HL-60 (cell line): ENCODE measurements at regions not wholly inside any gene's neighbourhood (a gene's known extent, or its start where the extent isn't known, plus 50 kb on each side); places are given as distances from the start of the nearest gene placed in this dataset.

Experiments used
- DNase-seq, 2 experiments: peaks; one replicate each; pipeline ENCODE4 v3.0.0-alpha.2; 2010 to 2020; ENCODE audit warnings: low read depth in 1 of 2, low spot score in 1 of 2
- H3K27ac ChIP-seq: fragments of 250-450 bp; sonication (Bioruptor Pico); replicated peaks from 2 replicates; pipeline ENCODE4 v1.5.1; 2020; ENCODE audit warnings: mild to moderate bottlenecking, moderate library complexity
- H3K27me3 ChIP-seq: fragments of 250-450 bp; sonication (Bioruptor Pico); 2 replicates; pipeline ENCODE4 v1.5.1; 2021; ENCODE audit warnings: mild to moderate bottlenecking, moderate library complexity; ENCODE audit not compliant: insufficient read depth, poor library complexity, severe bottlenecking
- H3K4me3 ChIP-seq: replicated peaks from 2 replicates; pipeline ENCODE4 v1.5.1; 2011; ENCODE audit warnings: mild to moderate bottlenecking, control low read depth, low read length; ENCODE audit not compliant: insufficient read depth
- CTCF ChIP-seq: IDR thresholded peaks from one replicate; pipeline ENCODE4 v1.5.1; 2011; ENCODE audit warnings: low read length, control low read depth, inconsistent platforms; ENCODE audit not compliant: insufficient read depth
- GABPA ChIP-seq: IDR thresholded peaks from 2 replicates; pipeline ENCODE4 v1.6.1; 2012; ENCODE audit warnings: low read depth
- POLR2AphosphoS5 ChIP-seq: IDR thresholded peaks from 2 replicates; pipeline ENCODE4 v1.6.1; 2012; ENCODE audit warnings: low read depth
- REST ChIP-seq: IDR thresholded peaks from 2 replicates; pipeline ENCODE4 v1.6.1; 2012; ENCODE audit warnings: low read depth; ENCODE audit not compliant: insufficient replicate concordance
- SPI1 ChIP-seq: IDR thresholded peaks from 2 replicates; pipeline ENCODE4 v1.6.1; 2012; ENCODE audit warnings: low read depth, mild to moderate bottlenecking, borderline replicate concordance

GRCh38 chr16:87201790-87202189, 115.4 kb downstream of the C16orf95 start:
- no peak overlapping the region for H3K27ac ChIP-seq
- DNase-seq = no peak
- no peaks in the 10 kb centered on the region for H3K27me3 ChIP-seq
- H3K4me3 ChIP-seq = no peak overlapping the region
- TF ChIP-seq CTCF (no peak), REST (no peak), SPI1 (no peak), POLR2AphosphoS5 (no peak), GABPA (no peak)

DNA sequence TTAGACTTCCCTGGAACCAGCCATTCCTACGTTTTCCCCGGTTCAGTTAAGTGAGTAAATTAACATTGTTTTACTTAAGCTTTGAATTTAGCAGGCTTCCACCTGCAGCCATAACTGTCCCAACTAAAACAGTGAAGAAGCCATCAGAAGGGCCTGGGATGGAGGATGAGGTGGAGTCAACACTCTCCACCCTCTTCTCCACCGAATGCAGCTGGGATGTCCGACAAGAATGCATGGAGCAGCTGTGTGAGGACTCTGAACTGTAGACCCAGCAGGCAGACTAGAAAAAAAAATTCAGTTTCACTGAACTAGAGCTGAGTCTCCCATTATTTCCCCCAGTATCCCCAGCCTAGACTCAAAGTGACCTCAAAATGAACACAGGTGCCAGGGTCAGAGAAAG, 114.8 kb downstream of the C16orf95 start:
- H3K4me3 ChIP-seq = no peak overlapping the region
- no peaks in the 10 kb centered on the region for H3K27me3 ChIP-seq
- TF ChIP-seq SPI1 = no peak
- TF ChIP-seq POLR2AphosphoS5 = no peak
- TF ChIP-seq GABPA = no peak
- TF ChIP-seq REST = no peak
- no peak for TF ChIP-seq CTCF
- DNase-seq = no peak
- no peak overlapping the region for H3K27ac ChIP-seq

DNA sequence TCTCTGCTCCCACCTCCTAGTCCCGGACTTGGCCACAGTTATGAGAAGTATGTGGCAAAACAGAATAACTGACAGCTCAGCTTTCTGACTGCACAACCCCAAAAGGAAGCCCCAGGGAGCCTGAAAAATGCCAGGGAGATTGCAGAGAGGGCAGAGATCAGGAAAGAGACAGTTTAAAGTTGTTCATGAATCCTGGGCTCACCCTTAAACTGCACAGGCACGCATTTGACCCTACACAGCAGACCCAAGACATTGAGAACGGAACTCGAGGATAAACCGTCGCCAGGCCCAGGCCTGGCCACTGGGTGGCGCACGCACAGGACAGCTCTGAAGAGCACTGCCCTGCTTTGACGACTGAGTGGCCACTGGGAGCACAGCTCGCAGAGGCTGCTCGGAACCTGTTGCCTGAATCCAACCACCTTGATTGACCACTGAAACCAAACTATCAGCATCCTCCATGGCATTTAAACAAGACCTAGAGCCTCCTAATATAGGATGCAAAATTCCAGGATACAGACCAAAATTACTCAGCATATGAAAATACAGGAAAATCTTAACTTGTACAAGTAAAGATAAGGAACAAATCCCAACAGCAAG, 114.0 kb downstream of the C16orf95 start:
- H3K4me3 ChIP-seq = no peak overlapping the region
- no peaks in the 10 kb centered on the region for H3K27me3 ChIP-seq
- peak in 1 of 2 experiments; percentile 21 for DNase-seq
- no peak overlapping the region for H3K27ac ChIP-seq
- TF ChIP-seq CTCF (peak; percentile 69), GABPA (no peak), POLR2AphosphoS5 (no peak), REST (no peak), SPI1 (no peak)
